ENCODE measurements at regions not wholly inside any gene's neighbourhood (a gene's known extent, or its start where the extent isn't known, plus 50 kb on each side); places are given as distances from the start of the nearest gene placed in this dataset.

DNA sequence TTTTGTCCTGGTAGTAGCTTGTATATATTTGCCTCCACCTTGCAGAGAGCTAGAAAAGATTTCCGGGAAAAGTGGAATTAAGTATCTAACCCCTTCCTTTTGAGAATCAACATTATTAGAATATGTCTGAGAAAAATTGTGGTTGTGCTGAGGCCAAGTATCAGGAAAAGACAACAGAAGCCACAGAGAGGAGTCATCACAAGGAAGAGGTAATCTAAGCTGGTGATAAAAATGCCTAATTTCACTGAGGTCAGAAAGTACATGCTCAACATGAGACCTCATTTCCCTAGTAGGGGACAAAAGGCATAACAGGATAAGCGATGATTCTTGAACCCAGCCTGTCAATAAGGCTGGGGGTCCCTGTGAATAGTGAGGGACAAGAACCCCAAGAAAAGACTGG is 97.0 kb upstream of the PDE1C start:
- ChIA-PET POLR2A (no interaction called here), CTCF (interaction anchor here (1.1 to 1.2 kb wide), 2 partner anchors 25 to 42 kb away, joined by 3 read pairs; no protein-coding TSS in a partner anchor)
- peaks cover 7 to 14% of the 10 kb centered on the region in 2 experiments for H3K4me1 ChIP-seq (ENCODE audit: control insufficient read depth in 1 of 2, insufficient read depth in 2 of 2, low read depth in 1 of 2, low read length in 1 of 2)
- no peaks in the 10 kb centered on the region for H3K9me3 ChIP-seq
- H3K9me2 ChIP-seq = no peaks in the 10 kb centered on the region
- no peak overlapping the region for H3K4me3 ChIP-seq (ENCODE audit: low read depth in 2 of 2, low read length in 1 of 2)
- no peaks in the 10 kb centered on the region for H3K79me2 ChIP-seq (ENCODE audit: insufficient read depth)
- H2AFZ ChIP-seq (ENCODE audit: low read depth) = no peak overlapping the region
- TF ChIP-seq, protein P1, sequence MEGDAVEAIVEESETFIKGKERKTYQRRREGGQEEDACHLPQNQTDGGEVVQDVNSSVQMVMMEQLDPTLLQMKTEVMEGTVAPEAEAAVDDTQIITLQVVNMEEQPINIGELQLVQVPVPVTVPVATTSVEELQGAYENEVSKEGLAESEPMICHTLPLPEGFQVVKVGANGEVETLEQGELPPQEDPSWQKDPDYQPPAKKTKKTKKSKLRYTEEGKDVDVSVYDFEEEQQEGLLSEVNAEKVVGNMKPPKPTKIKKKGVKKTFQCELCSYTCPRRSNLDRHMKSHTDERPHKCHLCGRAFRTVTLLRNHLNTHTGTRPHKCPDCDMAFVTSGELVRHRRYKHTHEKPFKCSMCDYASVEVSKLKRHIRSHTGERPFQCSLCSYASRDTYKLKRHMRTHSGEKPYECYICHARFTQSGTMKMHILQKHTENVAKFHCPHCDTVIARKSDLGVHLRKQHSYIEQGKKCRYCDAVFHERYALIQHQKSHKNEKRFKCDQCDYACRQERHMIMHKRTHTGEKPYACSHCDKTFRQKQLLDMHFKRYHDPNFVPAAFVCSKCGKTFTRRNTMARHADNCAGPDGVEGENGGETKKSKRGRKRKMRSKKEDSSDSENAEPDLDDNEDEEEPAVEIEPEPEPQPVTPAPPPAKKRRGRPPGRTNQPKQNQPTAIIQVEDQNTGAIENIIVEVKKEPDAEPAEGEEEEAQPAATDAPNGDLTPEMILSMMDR (IDR thresholded peaks at IDR 0.05) = no peak
- no peak for TF ChIP-seq NFIC (IDR thresholded peaks at IDR 0.05; ENCODE audit: borderline replicate concordance)
- no peak for TF ChIP-seq MXI1 (IDR thresholded peaks at IDR 0.05; ENCODE audit: low read depth, low read length)
- TF ChIP-seq FOXJ3 (CRISPR knock-in tag; IDR thresholded peaks at IDR 0.05) = no peak
- TF ChIP-seq SIN3A (IDR thresholded peaks at IDR 0.05; ENCODE audit: borderline replicate concordance, low read depth, low read length) = no peak
- no peak for TF ChIP-seq FOSL2 (IDR thresholded peaks at IDR 0.05; ENCODE audit: borderline replicate concordance, low read depth)
- no peak for TF ChIP-seq FOXM1 (IDR thresholded peaks at IDR 0.05; ENCODE audit: low read depth)
- TF ChIP-seq GABPA (IDR thresholded peaks at IDR 0.05; ENCODE audit: low read depth) = no peak
- TF ChIP-seq GATA2 (CRISPR knock-in tag; IDR thresholded peaks at IDR 0.05) = no peak
- TF ChIP-seq SMC3 (IDR thresholded peaks at IDR 0.05; ENCODE audit: low read depth, low read length) = no peak
- TF ChIP-seq ZBTB33 (IDR thresholded peaks at IDR 0.05; ENCODE audit: borderline replicate concordance, low read depth) = no peak
- TF ChIP-seq RAD21 (IDR thresholded peaks at IDR 0.05; ENCODE audit: low read length) = no peak
- TF ChIP-seq ELF1 (IDR thresholded peaks at IDR 0.05) = no peak
- TF ChIP-seq TEAD4 (IDR thresholded peaks at IDR 0.05; ENCODE audit: borderline replicate concordance, insufficient read depth) = no peak
- H3K4me2 ChIP-seq = no peak overlapping the region
- no peaks in the 10 kb centered on the region for H4K20me1 ChIP-seq (ENCODE audit: insufficient read depth)
- no peak overlapping the region for H3K27ac ChIP-seq (ENCODE audit: low read depth in 2 of 2, low read length in 1 of 2)
- H3K36me3 ChIP-seq (replicated peaks in 1 of 2; ENCODE audit: control insufficient read depth in 1 of 2, insufficient read depth in 2 of 2, low read length in 1 of 2) = no peaks in the 10 kb centered on the region
- H3K27me3 ChIP-seq (ENCODE audit: insufficient read depth) = no peaks in the 10 kb centered on the region
- H3F3A ChIP-seq (replicated peaks; ENCODE audit: insufficient read depth) = peaks cover 21% of the 10 kb centered on the region
- 36% methylated on average over 2 of the region's 2 CpGs for WGBS (ENCODE audit: low lambda C conversion rate)
- DNase-seq = no peak
- no peak overlapping the region for H3K9ac ChIP-seq

DNA sequence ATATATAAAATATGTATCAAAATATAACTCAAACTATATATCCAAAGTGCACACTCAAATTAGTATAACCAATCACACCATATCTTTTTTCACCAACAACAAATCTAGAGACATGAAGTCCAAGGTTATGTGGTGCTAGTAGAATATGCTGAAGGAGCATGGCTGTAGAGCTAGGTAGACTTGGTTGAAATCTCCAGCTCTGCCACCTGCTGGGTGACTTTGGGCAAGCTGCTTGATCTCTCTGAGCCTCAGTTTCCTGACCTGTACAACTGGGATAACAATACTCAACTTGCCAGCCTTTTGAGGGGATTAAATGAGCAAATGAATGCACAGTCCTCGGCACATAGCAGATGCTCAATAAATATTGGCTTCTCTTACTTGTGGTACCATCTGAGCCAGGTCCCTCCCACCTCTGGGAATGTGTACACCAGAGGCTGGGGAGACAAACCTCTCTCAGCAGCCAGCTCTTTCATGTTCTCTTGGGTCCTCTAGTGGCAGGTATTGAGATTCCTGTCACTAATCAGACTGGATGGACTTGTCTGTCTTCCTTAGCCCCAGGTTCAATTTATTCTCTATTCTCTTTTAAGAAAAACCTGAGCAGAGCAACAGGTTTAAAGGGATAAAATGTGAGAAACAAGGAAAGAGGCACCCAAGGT is 94.3 kb upstream of the PDE1C start:
- no peak overlapping the region for H3K4me2 ChIP-seq
- no peaks in the 10 kb centered on the region for H3K79me2 ChIP-seq (ENCODE audit: insufficient read depth)
- H3K9me3 ChIP-seq = no peaks in the 10 kb centered on the region
- 56% methylated on average over 1 of the region's 1 CpG for WGBS (ENCODE audit: low lambda C conversion rate)
- peak overlapping the region; percentile 55 for H3K9ac ChIP-seq
- H3K4me3 ChIP-seq (ENCODE audit: low read depth in 2 of 2, low read length in 1 of 2) = no peak overlapping the region
- CTCF ChIA-PET = interaction anchor here (1.3 to 1.9 kb wide), 4 partner anchors 10 to 499 kb away, joined by 3 to 6 read pairs (median 4); no protein-coding TSS in a partner anchor
- peak; percentile 12 for DNase-seq
- no peak overlapping the region for H2AFZ ChIP-seq (ENCODE audit: low read depth)
- peak overlapping the region; percentile 82 to 92; a peak in 3 of 4 replicates for H3K27ac ChIP-seq (ENCODE audit: low read depth in 2 of 2, low read length in 1 of 2)
- H3K4me1 ChIP-seq (ENCODE audit: control insufficient read depth in 1 of 2, insufficient read depth in 2 of 2, low read depth in 1 of 2, low read length in 1 of 2) = peaks cover 7 to 27% of the 10 kb centered on the region in 2 experiments
- POLR2A ChIA-PET = no interaction called here
- H3K9me2 ChIP-seq = no peaks in the 10 kb centered on the region
- H3K27me3 ChIP-seq (ENCODE audit: insufficient read depth) = no peaks in the 10 kb centered on the region
- no peaks in the 10 kb centered on the region for H3K36me3 ChIP-seq (replicated peaks in 1 of 2; ENCODE audit: control insufficient read depth in 1 of 2, insufficient read depth in 2 of 2, low read length in 1 of 2)
- peaks cover 24% of the 10 kb centered on the region for H3F3A ChIP-seq (replicated peaks; ENCODE audit: insufficient read depth)
- H4K20me1 ChIP-seq (ENCODE audit: insufficient read depth) = no peaks in the 10 kb centered on the region
- TF ChIP-seq USF1 (IDR thresholded peaks at IDR 0.05; ENCODE audit: borderline replicate concordance, low read depth) (no peak), RFX5 (IDR thresholded peaks at IDR 0.05; ENCODE audit: low read length) (no peak), CHD2 (IDR thresholded peaks at IDR 0.05; ENCODE audit: low read length, partially characterized antibody) (no peak), JUND (IDR thresholded peaks at IDR 0.05) (no peak)
- TF ChIP-seq, protein P2, sequence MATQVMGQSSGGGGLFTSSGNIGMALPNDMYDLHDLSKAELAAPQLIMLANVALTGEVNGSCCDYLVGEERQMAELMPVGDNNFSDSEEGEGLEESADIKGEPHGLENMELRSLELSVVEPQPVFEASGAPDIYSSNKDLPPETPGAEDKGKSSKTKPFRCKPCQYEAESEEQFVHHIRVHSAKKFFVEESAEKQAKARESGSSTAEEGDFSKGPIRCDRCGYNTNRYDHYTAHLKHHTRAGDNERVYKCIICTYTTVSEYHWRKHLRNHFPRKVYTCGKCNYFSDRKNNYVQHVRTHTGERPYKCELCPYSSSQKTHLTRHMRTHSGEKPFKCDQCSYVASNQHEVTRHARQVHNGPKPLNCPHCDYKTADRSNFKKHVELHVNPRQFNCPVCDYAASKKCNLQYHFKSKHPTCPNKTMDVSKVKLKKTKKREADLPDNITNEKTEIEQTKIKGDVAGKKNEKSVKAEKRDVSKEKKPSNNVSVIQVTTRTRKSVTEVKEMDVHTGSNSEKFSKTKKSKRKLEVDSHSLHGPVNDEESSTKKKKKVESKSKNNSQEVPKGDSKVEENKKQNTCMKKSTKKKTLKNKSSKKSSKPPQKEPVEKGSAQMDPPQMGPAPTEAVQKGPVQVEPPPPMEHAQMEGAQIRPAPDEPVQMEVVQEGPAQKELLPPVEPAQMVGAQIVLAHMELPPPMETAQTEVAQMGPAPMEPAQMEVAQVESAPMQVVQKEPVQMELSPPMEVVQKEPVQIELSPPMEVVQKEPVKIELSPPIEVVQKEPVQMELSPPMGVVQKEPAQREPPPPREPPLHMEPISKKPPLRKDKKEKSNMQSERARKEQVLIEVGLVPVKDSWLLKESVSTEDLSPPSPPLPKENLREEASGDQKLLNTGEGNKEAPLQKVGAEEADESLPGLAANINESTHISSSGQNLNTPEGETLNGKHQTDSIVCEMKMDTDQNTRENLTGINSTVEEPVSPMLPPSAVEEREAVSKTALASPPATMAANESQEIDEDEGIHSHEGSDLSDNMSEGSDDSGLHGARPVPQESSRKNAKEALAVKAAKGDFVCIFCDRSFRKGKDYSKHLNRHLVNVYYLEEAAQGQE (IDR thresholded peaks at IDR 0.05; ENCODE audit: low read depth, low read length) = no peak
- TF ChIP-seq, protein P3, sequence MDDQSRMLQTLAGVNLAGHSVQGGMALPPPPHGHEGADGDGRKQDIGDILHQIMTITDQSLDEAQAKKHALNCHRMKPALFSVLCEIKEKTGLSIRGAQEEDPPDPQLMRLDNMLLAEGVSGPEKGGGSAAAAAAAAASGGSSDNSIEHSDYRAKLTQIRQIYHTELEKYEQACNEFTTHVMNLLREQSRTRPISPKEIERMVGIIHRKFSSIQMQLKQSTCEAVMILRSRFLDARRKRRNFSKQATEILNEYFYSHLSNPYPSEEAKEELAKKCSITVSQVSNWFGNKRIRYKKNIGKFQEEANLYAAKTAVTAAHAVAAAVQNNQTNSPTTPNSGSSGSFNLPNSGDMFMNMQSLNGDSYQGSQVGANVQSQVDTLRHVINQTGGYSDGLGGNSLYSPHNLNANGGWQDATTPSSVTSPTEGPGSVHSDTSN (IDR thresholded peaks at IDR 0.05) = 0 out of 2 replicates have a peak, but pooled peaks have one; percentile 35

Measured in SK-N-SH (cell line).